GM12878 (cell line): ENCODE measurements at regions not wholly inside any gene's neighbourhood (a gene's known extent, or its start where the extent isn't known, plus 50 kb on each side); places are given as distances from the start of the nearest gene placed in this dataset.

ENCODE experiments used
- ATAC-seq: fragments of 200-7000 bp; cut with Tn5 transposase; 3 replicates; pipeline ENCODE4 v1.9.1; 2020; ENCODE audit warnings: mild to moderate bottlenecking, moderate library complexity
- BruUV-seq: library from RNA; stranded (reverse); fragments of 400-500 nt; replicated peaks from 2 replicates; lab custom pipeline; 2021; lab: Mats Ljungman, UMichigan
- CTCF ChIA-PET: fragments of 300-600 bp; sonication (Branson Sonifier 250); formaldehyde crosslinking; extraction: SDS; loops from one replicate; lab custom pipeline; 2021; ENCODE audit warnings: inconsistent platforms; lab: Yijun Ruan, JAX
- POLR2A ChIA-PET: fragments of 350-600 bp; formaldehyde crosslinking; extraction: SDS; loops from one replicate; lab custom pipeline; 2021; ENCODE audit warnings: inconsistent platforms; lab: Charles Lee
- RAD21 ChIA-PET: fragments of 300-600 bp; sonication (Branson Sonifier 250); formaldehyde crosslinking; loops from one replicate; lab custom pipeline; 2023; ENCODE audit warnings: antibody characterized with exemption; ENCODE audit not compliant: unreplicated experiment; lab: Charles Lee
- SMC1A ChIA-PET: fragments of 300-600 bp; sonication (Branson Sonifier 250); formaldehyde crosslinking; loops from one replicate; lab custom pipeline; 2023; ENCODE audit not compliant: unreplicated experiment, uncharacterized antibody; lab: Charles Lee
- DNase-seq: peaks from one replicate; pipeline ENCODE4 v3.0.0-alpha.2; 2011; ENCODE audit warnings: low read depth, low spot score
- FAIRE-seq: peaks from 3 replicates; lab custom pipeline; 2011; peaks lifted over from hg19 to GRCh38; lab: Jason Lieb, UNC
- H2AFZ ChIP-seq: 2 replicates; pipeline ENCODE4 v1.6.0; 2011; ENCODE audit warnings: low read depth, low read length, control low read depth; ENCODE audit not compliant: control insufficient read depth
- H3K27ac ChIP-seq: 2 replicates; pipeline ENCODE4 v1.5.1; 2011; ENCODE audit warnings: control low read depth; ENCODE audit not compliant: control insufficient read depth, insufficient read depth
- H3K27me3 ChIP-seq, 2 experiments: replicated peaks in 1 of 2; 2 replicates each; pipeline versions ENCODE4 v1.6.0 to v1.6.1; 2011; ENCODE audit warnings: low read length in 1 of 2; ENCODE audit not compliant: control insufficient read depth in 2 of 2, insufficient read depth in 2 of 2
- H3K36me3 ChIP-seq, 2 experiments: 2 replicates each; pipeline ENCODE4 v1.5.1; 2011; ENCODE audit warnings: low read length in 1 of 2; ENCODE audit not compliant: control insufficient read depth in 2 of 2, insufficient read depth in 2 of 2
- H3K4me1 ChIP-seq: 2 replicates; pipeline ENCODE4 v1.6.1; 2011; ENCODE audit warnings: mild to moderate bottlenecking, low read length, moderate library complexity, mixed read lengths; ENCODE audit not compliant: control insufficient read depth, insufficient read depth
- H3K4me2 ChIP-seq: 2 replicates; pipeline ENCODE4 v1.6.0; 2011; ENCODE audit warnings: control low read depth; ENCODE audit not compliant: control insufficient read depth, insufficient read depth
- H3K4me3 ChIP-seq: fragments of 200-600 bp; sonication (generic); 2 replicates; pipeline ENCODE4 v1.5.1; 2016
- H3K79me2 ChIP-seq: 2 replicates; pipeline ENCODE4 v1.6.0; 2011; ENCODE audit warnings: low read length; ENCODE audit not compliant: control insufficient read depth, insufficient read depth
- H3K9ac ChIP-seq: 2 replicates; pipeline ENCODE4 v1.8.0; 2011; ENCODE audit warnings: low read length, control low read depth, mixed read lengths; ENCODE audit not compliant: control insufficient read depth, insufficient read depth
- H3K9me3 ChIP-seq: replicated peaks from 3 replicates; pipeline ENCODE4 v1.5.1; 2011; ENCODE audit warnings: mild to moderate bottlenecking, low read length; ENCODE audit not compliant: control insufficient read depth, insufficient read depth
- H4K20me1 ChIP-seq: 2 replicates; pipeline ENCODE4 v1.6.0; 2011; ENCODE audit not compliant: control insufficient read depth, insufficient read depth
- CBFB ChIP-seq: IDR thresholded peaks from 2 replicates; pipeline ENCODE4 v1.6.1; 2016; ENCODE audit warnings: antibody characterized with exemption, low read depth
- CBX3 ChIP-seq: fragments of 200-600 bp; sonication (generic); IDR thresholded peaks from 2 replicates; pipeline ENCODE4 v1.6.1; 2016; ENCODE audit warnings: low read depth, borderline replicate concordance
- CBX5 ChIP-seq: sonication (generic); IDR thresholded peaks from 2 replicates; pipeline ENCODE4 v1.6.1; 2016; ENCODE audit warnings: low read depth, moderate library complexity, mild to moderate bottlenecking, inconsistent platforms
- CEBPB ChIP-seq, 2 experiments: fragments of 150-350 bp in 1 of 2; IDR thresholded peaks; 2 replicates each; pipeline ENCODE4 v1.6.1; 2012 to 2014; ENCODE audit warnings: low read depth in 2 of 2, low read length in 2 of 2, borderline replicate concordance in 1 of 2, inconsistent platforms in 1 of 2
- FOXM1 ChIP-seq: IDR thresholded peaks from 2 replicates; pipeline ENCODE4 v1.6.1; 2012; ENCODE audit warnings: low read depth, mild to moderate bottlenecking, inconsistent platforms, low read length, moderate library complexity
- HSF1 ChIP-seq: fragments of 150-350 bp; IDR thresholded peaks from 2 replicates; pipeline ENCODE4 v1.6.1; 2014; ENCODE audit warnings: mild to moderate bottlenecking, low read depth, low read length
- IRF4 ChIP-seq: IDR thresholded peaks from 2 replicates; pipeline ENCODE4 v1.6.1; 2011; ENCODE audit warnings: low read depth, low read length
- JUND ChIP-seq: IDR thresholded peaks from 2 replicates; pipeline ENCODE4 v1.6.1; 2012; ENCODE audit warnings: low read depth, mild to moderate bottlenecking, low read length, improper control_type of control experiment, moderate library complexity
- MEF2A ChIP-seq: IDR thresholded peaks from 2 replicates; pipeline ENCODE4 v1.6.1; 2011; ENCODE audit warnings: low read depth, mild to moderate bottlenecking, low read length, moderate library complexity; ENCODE audit not compliant: insufficient read depth
- NFIC ChIP-seq: IDR thresholded peaks from 2 replicates; pipeline ENCODE4 v1.6.1; 2012; ENCODE audit warnings: low read depth, mild to moderate bottlenecking, inconsistent platforms, low read length, moderate library complexity
- NFXL1 ChIP-seq: fragments of 450-650 bp; IDR thresholded peaks from 2 replicates; pipeline ENCODE4 v1.6.1; 2017; ENCODE audit warnings: antibody characterized with exemption, mild to moderate bottlenecking, borderline replicate concordance
- PAX5 ChIP-seq: IDR thresholded peaks from 2 replicates; pipeline ENCODE4 v1.6.1; 2011; ENCODE audit warnings: low read depth, low read length, borderline replicate concordance
- RUNX3 ChIP-seq: IDR thresholded peaks from 2 replicates; pipeline ENCODE4 v1.6.1; 2012; ENCODE audit warnings: low read length, inconsistent platforms
- STAT3 ChIP-seq: IDR thresholded peaks from 2 replicates; pipeline ENCODE4 v1.6.1; 2011; ENCODE audit warnings: low read depth, low read length, improper control_type of control experiment
- TAF1 ChIP-seq: IDR thresholded peaks from 2 replicates; pipeline ENCODE4 v1.6.1; 2011; ENCODE audit warnings: mild to moderate bottlenecking, low read depth, low read length, borderline replicate concordance
- TBL1XR1 ChIP-seq: IDR thresholded peaks from 2 replicates; pipeline ENCODE4 v1.6.1; 2012; ENCODE audit warnings: low read depth, low read length, improper control_type of control experiment
- ZNF384 ChIP-seq: IDR thresholded peaks from 2 replicates; pipeline ENCODE4 v1.6.1; 2012; ENCODE audit warnings: low read depth, mild to moderate bottlenecking, low read length, improper control_type of control experiment, borderline replicate concordance
- ZNF622 ChIP-seq: fragments of 450-650 bp; IDR thresholded peaks from 2 replicates; pipeline ENCODE4 v1.6.1; 2017; ENCODE audit warnings: mild to moderate bottlenecking, inconsistent platforms
- WGBS: methylation state at CpG from one replicate; pipeline ENCODE4 v1.1.6; 2016; ENCODE audit warnings: low lambda C conversion rate; ENCODE audit not compliant: insufficient replicate concordance, insufficient coverage; ENCODE audit errors: missing lambda C conversion rate; 5-methylcytosine and 5-hydroxymethylcytosine counted together
- in situ Hi-C: fragments of 300-500 bp; cut with MboI; formaldehyde crosslinking; loops from 9 replicates; pipeline ENCODE4 v1.14.3; 2018; ENCODE audit warnings: mixed read lengths
- intact Hi-C: fragments of 100-400 bp; cut with micrococcal nuclease; formaldehyde crosslinking; loops from one replicate; pipeline ENCODE4 v1.14.2; 2022; ENCODE audit not compliant: unreplicated experiment

GRCh38 chr5:89452081-89452480, 569.1 kb upstream of the MEF2C start:
- TF ChIP-seq RUNX3 (0 out of 2 replicates have a peak, but pooled peaks have one; percentile 20), NFXL1 (no peak), MEF2A (no peak), TBL1XR1 (no peak), CBX5 (0 out of 2 replicates have a peak, but pooled peaks have one; percentile 33), PAX5 (peak; percentile 72), NFIC (0 out of 2 replicates have a peak, but pooled peaks have one; percentile 39)
- H3K4me3 ChIP-seq = no peak overlapping the region
- ATAC-seq (no peak), FAIRE-seq (no peak), DNase-seq (no peak)
- ChIA-PET SMC1A (interaction anchor here (0.6 to 2.6 kb wide), 4 partner anchors 9 to 299 kb away, joined by 3 to 7 read pairs (median 3); no protein-coding TSS in a partner anchor), RAD21 (interaction anchor here (1.2 kb wide), 1 partner anchor 15 kb away, joined by 4 read pairs; no protein-coding TSS in a partner anchor), CTCF (interaction anchor here (1.1 kb wide), 1 partner anchor 9 kb away, joined by 3 read pairs; no protein-coding TSS in a partner anchor), POLR2A (no interaction called here)
- no peaks in the 10 kb centered on the region for H3K79me2 ChIP-seq
- no peak overlapping the region for H3K4me2 ChIP-seq
- intact Hi-C loops = no loop called here
- no peak overlapping the region for H3K27ac ChIP-seq
- BruUV-seq = no TSS peak
- H3K4me1 ChIP-seq = no peaks in the 10 kb centered on the region
- H4K20me1 ChIP-seq = no peaks in the 10 kb centered on the region
- in situ Hi-C loops = no loop called here
- no peaks in the 10 kb centered on the region for H3K36me3 ChIP-seq
- H2AFZ ChIP-seq = no peak overlapping the region
- no peak overlapping the region for H3K9ac ChIP-seq
- no peaks in the 10 kb centered on the region for H3K27me3 ChIP-seq
- WGBS = 100% methylated on average over 4 of the region's 4 CpGs
- H3K9me3 ChIP-seq = peaks cover 3% of the 10 kb centered on the region; the same call in 2 of the 3 replicates

- Histone ChIP-seq H3K4me3 (no peak overlapping the region), H2AFZ (no peak overlapping the region), H3K27me3 (no peaks in the 10 kb centered on the region), H3K27ac (no peak overlapping the region), H4K20me1 (no peaks in the 10 kb centered on the region), H3K4me1 (no peaks in the 10 kb centered on the region), H3K9ac (no peak overlapping the region), H3K79me2 (no peaks in the 10 kb centered on the region), H3K9me3 (peaks cover 3% of the 10 kb centered on the region; the same call in 2 of the 3 replicates), H3K36me3 (no peaks in the 10 kb centered on the region), H3K4me2 (no peak overlapping the region)
- intact Hi-C loops = no loop called here
- CTCF ChIA-PET = no interaction called here
- POLR2A ChIA-PET = no interaction called here
- BruUV-seq = no TSS peak
- SMC1A ChIA-PET = interaction anchor here (1.2 to 3.1 kb wide), 4 partner anchors 8 to 154 kb away, joined by 5 to 30 read pairs (median 6); no protein-coding TSS in a partner anchor
- RAD21 ChIA-PET = no interaction called here
- in situ Hi-C loops = no loop called here
- ATAC-seq = no peak
- FAIRE-seq = peak; percentile 18
- no peak for DNase-seq
- TF ChIP-seq STAT3 (no peak), HSF1 (no peak), JUND (no peak), CBFB (no peak), ZNF622 (no peak), ZNF384 (no peak), TAF1 (no peak), IRF4 (no peak), FOXM1 (no peak), CEBPB (IDR thresholded peaks at IDR 0.05; ENCODE audit: borderline replicate concordance in 1 of 2, low read depth in 2 of 2, low read length in 2 of 2) (no peak), CBX3 (no peak)
Observed at GRCh38 chr5:89451263-89451662, 568.3 kb upstream of the MEF2C start.
